ENCODE measurements at regions not wholly inside any gene's neighbourhood (a gene's known extent, or its start where the extent isn't known, plus 50 kb on each side); places are given as distances from the start of the nearest gene placed in this dataset.

DNA sequence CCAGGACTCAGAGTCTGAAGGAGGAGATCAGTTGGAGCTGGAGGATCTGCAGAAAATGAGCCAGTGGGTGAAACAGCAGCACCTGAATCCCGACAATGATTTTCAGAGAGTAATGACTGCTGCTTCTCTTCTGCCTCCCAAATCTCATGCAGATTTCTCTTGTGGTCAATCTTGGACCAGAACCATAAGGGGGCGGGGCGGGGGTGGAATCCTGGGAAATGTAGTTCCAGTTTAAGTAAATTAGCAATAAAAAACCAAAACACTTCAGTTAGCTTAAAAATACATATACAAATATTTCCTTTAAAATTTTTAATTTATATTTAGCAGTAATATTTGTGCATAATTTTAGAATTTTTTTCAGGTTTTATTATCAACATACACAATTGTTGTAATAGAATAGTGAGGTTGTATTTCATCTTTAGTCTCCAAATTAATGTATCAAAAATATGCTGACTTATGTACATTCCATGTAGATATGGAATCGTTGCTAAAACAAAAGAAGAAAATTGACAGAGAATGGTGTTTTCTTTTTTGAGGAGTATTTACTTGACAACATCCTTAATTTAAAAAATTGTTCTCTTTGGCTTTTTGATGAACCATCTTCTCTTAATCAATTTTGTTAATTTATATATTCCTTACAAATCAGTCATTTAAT is 223.5 kb upstream of the SYT10 start:
- no peaks in the 10 kb centered on the region for H3K36me3 ChIP-seq
- no peaks in the 10 kb centered on the region for H3K27me3 ChIP-seq
- no peaks in the 10 kb centered on the region for H3K4me1 ChIP-seq
- no peaks in the 10 kb centered on the region for H3K9me3 ChIP-seq
- WGBS, result 84% methylated on average over 4 of the region's 4 CpGs
- TF ChIP-seq POLR2AphosphoS5 (IDR thresholded peaks at IDR 0.05) (no peak), POLR2A (IDR thresholded peaks at IDR 0.05; ENCODE audit: low read depth) (no peak), EP300 (IDR thresholded peaks at IDR 0.05) (no peak)
- TF ChIP-seq, protein P1, sequence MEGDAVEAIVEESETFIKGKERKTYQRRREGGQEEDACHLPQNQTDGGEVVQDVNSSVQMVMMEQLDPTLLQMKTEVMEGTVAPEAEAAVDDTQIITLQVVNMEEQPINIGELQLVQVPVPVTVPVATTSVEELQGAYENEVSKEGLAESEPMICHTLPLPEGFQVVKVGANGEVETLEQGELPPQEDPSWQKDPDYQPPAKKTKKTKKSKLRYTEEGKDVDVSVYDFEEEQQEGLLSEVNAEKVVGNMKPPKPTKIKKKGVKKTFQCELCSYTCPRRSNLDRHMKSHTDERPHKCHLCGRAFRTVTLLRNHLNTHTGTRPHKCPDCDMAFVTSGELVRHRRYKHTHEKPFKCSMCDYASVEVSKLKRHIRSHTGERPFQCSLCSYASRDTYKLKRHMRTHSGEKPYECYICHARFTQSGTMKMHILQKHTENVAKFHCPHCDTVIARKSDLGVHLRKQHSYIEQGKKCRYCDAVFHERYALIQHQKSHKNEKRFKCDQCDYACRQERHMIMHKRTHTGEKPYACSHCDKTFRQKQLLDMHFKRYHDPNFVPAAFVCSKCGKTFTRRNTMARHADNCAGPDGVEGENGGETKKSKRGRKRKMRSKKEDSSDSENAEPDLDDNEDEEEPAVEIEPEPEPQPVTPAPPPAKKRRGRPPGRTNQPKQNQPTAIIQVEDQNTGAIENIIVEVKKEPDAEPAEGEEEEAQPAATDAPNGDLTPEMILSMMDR (IDR thresholded peaks at IDR 0.05), result no peak
- H3K4me3 ChIP-seq, result no peak overlapping the region
- intact Hi-C loops (cut with DNase I), result no loop called here
- H3K27ac ChIP-seq (replicated peaks in 1 of 4), result no peak overlapping the region
- no peak for DNase-seq (ENCODE audit: extremely low spot score)

DNA sequence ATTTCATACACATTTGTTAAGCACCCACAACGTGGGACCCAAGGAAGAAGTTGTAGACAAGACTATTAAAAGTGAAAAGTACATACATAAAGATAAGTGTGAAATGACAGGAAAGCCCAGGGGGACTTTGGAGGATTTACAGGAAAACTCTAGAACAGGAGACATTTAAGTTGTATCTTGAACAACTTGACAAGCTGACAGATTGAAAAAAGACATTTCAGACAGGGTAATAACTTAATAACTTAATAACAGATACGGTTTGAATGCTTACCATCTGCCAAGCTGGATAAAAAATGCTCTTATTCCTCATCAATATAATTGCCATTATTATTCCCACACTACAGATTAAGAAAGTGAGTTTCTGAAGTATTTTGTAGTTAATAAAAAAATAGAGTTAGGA is 229.7 kb upstream of the SYT10 start:
- DNase-seq (ENCODE audit: extremely low spot score), result no peak
- no peaks in the 10 kb centered on the region for H3K9me3 ChIP-seq
- 51% methylated on average over 2 of the region's 2 CpGs for WGBS

DNA sequence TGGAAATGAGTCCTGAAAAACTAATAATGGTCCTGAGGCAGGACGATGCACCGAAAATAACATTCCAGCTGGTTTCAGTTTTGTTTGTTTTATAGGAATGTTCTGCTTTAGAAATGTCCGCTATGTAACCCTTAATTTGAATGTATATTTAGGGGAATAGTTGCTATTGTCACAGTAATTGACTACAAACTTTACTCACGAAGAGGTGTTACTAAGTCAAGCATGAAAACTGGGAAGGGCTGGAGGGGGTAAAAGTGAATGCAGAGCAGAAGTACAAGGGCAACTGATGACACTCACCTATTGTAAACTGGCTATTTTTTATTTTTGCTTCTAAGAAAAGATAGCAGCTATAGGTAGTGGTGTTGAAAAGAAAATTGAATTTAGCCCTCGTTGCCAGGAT is 230.7 kb upstream of the SYT10 start:
- intact Hi-C loops (cut with DNase I), result no loop called here
- H3K4me1 ChIP-seq, result no peaks in the 10 kb centered on the region

More for the DNA sequence above, 229.7 kb upstream of the SYT10 start:
- Histone ChIP-seq H3K27me3 (no peaks in the 10 kb centered on the region), H3K27ac (replicated peaks in 1 of 4) (no peak overlapping the region), H3K36me3 (no peaks in the 10 kb centered on the region), H3K4me1 (no peaks in the 10 kb centered on the region), H3K4me3 (no peak overlapping the region)
- intact Hi-C loops (cut with DNase I), result no loop called here
- no peak for TF ChIP-seq EP300 (IDR thresholded peaks at IDR 0.05)
- no peak for TF ChIP-seq POLR2AphosphoS5 (IDR thresholded peaks at IDR 0.05)

DNA sequence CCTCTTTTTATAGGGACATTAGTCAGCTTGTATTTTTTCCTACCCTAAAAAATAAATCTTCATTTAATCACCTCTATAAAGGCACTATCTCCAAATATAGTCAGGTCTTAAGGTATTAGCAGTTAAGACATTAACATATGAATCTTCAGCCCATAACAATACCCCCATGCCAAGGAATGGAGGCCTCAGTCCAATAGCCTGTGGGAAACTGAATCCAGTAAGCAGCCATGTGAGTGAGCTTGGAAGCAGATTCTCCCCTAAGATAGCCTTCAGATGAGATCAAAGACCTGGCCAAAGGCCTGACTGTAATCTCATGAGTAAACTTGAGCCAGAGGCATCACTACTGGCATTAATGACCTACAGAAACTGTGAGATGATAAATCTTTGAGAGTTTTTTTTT is 232.1 kb upstream of the SYT10 start:
- Histone ChIP-seq H3K27me3 (no peaks in the 10 kb centered on the region), H3K36me3 (no peaks in the 10 kb centered on the region), H3K27ac (replicated peaks in 1 of 4) (no peak overlapping the region), H3K9me3 (no peaks in the 10 kb centered on the region), H3K4me3 (no peak overlapping the region), H3K4me1 (no peaks in the 10 kb centered on the region)
- TF ChIP-seq POLR2AphosphoS5 (IDR thresholded peaks at IDR 0.05) (no peak), EP300 (IDR thresholded peaks at IDR 0.05) (no peak)
- TF ChIP-seq, protein P1 (IDR thresholded peaks at IDR 0.05), result no peak
- no peak for DNase-seq (ENCODE audit: extremely low spot score)
- intact Hi-C loops (cut with DNase I), result no loop called here

More for the DNA sequence above, 230.7 kb upstream of the SYT10 start:
- WGBS, result 60% methylated on average over 5 of the region's 5 CpGs
- no peaks in the 10 kb centered on the region for H3K9me3 ChIP-seq
- no peaks in the 10 kb centered on the region for H3K36me3 ChIP-seq
- no peaks in the 10 kb centered on the region for H3K27me3 ChIP-seq
- no peak overlapping the region for H3K27ac ChIP-seq (replicated peaks in 1 of 4)
- DNase-seq (ENCODE audit: extremely low spot score), result no peak
- TF ChIP-seq EP300 (IDR thresholded peaks at IDR 0.05) (no peak), POLR2A (IDR thresholded peaks at IDR 0.05; ENCODE audit: low read depth) (no peak), POLR2AphosphoS5 (IDR thresholded peaks at IDR 0.05) (no peak)
- TF ChIP-seq, protein P1 (IDR thresholded peaks at IDR 0.05), result no peak
- H3K4me3 ChIP-seq, result no peak overlapping the region

DNA sequence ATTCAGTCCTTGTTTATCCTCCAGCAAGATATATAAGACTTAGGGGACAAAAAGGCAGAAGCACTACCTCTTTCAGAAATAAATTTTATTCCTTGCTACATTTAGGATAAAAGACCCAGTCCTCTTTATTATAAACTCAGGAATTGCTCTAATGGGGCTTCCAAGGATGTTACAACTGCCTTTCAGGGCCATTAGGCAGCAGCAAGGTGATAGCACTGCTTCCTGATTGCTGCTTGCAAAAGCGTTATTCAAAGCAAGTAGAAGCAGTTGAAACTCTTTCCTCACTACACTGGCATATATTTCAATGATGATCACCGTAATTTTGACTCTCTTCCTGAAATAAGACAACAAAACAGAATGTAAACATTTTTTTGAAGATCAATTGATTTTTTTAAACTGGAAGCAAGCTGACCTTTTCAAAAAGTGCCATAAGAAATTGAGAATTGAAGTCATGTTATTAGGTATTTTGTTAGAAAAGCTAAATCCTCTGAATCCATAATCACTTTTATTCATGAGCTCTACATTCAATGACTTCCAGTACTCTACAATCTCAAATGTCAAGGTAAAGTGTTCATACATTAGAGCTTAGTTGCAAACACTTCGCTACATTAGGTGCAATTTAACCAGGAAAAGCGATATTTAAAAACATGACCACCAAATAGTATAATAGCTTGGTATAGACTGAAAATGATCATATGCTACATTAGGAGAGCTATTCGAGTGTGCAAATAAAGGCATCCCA is 233.4 kb upstream of the SYT10 start:
- no peak for DNase-seq (ENCODE audit: extremely low spot score)
- no peaks in the 10 kb centered on the region for H3K9me3 ChIP-seq
- WGBS, result 77% methylated on average over 5 of the region's 5 CpGs
- H3K36me3 ChIP-seq, result no peaks in the 10 kb centered on the region
- no peak overlapping the region for H3K27ac ChIP-seq (replicated peaks in 1 of 4)
- H3K4me1 ChIP-seq, result no peaks in the 10 kb centered on the region
- TF ChIP-seq EP300 (IDR thresholded peaks at IDR 0.05) (no peak), POLR2A (IDR thresholded peaks at IDR 0.05; ENCODE audit: low read depth) (no peak), POLR2AphosphoS5 (IDR thresholded peaks at IDR 0.05) (no peak)
- TF ChIP-seq, protein P1 (IDR thresholded peaks at IDR 0.05), result no peak
- H3K27me3 ChIP-seq, result no peaks in the 10 kb centered on the region
- intact Hi-C loops (cut with DNase I), result no loop called here
- H3K4me3 ChIP-seq, result no peak overlapping the region

Measured in esophagus muscularis mucosa (tissue), 4 donors.